ENCODE measurements at regions not wholly inside any gene's neighbourhood (a gene's known extent, or its start where the extent isn't known, plus 50 kb on each side); places are given as distances from the start of the nearest gene placed in this dataset.

DNA sequence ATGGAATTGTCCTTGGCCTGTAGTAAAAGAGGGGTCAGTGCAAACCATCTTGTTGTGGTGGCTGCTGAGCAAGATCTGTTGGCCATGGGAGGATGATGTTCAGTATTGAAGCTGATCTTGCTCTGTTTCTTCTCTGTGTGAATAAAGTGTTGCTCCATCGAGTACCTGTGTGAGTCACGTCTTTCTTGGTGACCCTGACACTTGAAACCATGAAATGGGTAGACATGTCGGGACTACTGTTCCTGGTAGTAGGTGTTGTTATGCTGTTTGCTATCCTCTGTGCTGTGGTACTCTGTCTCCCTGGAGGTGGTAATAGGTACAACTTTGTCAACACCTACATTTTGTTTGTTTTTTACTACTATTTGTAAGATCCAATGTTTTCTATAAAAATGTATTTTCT lies 330.6 kb downstream of the MDFIC start:
- DNase-seq = no peak
- H3K9me3 ChIP-seq (ENCODE audit: control insufficient read depth in 1 of 2, low read length in 2 of 2) = no peaks in the 10 kb centered on the region
- POLR2A ChIA-PET (ENCODE audit: partially characterized antibody) = interaction anchor here (0.5 kb wide), 1 partner anchor 371 kb away, joined by 3 read pairs; no protein-coding TSS in a partner anchor
- peaks cover 0 to 5% (median 0%) of the 10 kb centered on the region in 8 donors for H3K9me3 Mint-ChIP-seq
- intact Hi-C loops (cut with micrococcal nuclease) = no loop called here
- no peak overlapping the region for H3K27ac ChIP-seq (ENCODE audit: low read depth, low read length)
- peaks cover 0 to 7% (median 5%) of the 10 kb centered on the region in 4 donors for H3K4me1 Mint-ChIP-seq
- H3K27ac Mint-ChIP-seq = no peak overlapping the region
- CTCF ChIA-PET (ENCODE audit: partially characterized antibody) = no interaction called here
- no peaks in the 10 kb centered on the region for H3K36me3 ChIP-seq (ENCODE audit: insufficient read depth, low read length)
- no peak overlapping the region for H3K4me3 ChIP-seq (ENCODE audit: low read length in 2 of 2)
- no peaks in the 10 kb centered on the region for H3K4me1 ChIP-seq (ENCODE audit: insufficient read depth, low read length)
- H3K36me3 Mint-ChIP-seq = peaks cover 0 to 2% of the 10 kb centered on the region in 2 donors
- H3K27me3 ChIP-seq (ENCODE audit: insufficient read depth, low read length) = no peaks in the 10 kb centered on the region
- peaks cover 0 to 1% of the 10 kb centered on the region in 2 donors for H3K27me3 Mint-ChIP-seq
- no peak overlapping the region for H3K4me3 Mint-ChIP-seq

DNA sequence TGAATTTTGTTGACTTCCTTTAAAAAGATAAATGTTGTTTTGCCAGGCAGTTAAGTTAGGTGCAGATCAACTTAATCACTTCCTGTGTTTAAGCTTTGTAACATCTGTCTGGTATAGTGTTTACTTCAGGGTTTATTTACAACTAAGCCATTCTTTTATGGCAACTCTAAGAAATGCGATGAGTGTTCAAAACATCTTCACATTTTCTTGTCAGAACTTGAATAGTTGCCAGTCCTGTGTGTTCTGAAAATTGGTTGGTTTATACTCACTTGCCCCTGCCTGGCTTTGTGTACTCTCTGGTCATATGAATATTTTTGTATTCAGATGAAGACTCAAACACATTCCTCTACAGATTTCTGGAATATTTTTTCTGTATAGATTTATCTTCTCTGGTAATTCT lies 327.2 kb downstream of the MDFIC start:
- Mint-ChIP-seq H3K9me3 (peaks cover 0 to 23% (median 15%) of the 10 kb centered on the region in 8 donors), H3K27me3 (peaks cover 1 to 4% of the 10 kb centered on the region in 2 donors), H3K36me3 (peaks cover 0 to 3% of the 10 kb centered on the region in 2 donors), H3K4me1 (peaks cover 0 to 7% (median 5%) of the 10 kb centered on the region in 4 donors), H3K27ac (no peak overlapping the region), H3K4me3 (no peak overlapping the region)
- Histone ChIP-seq H3K4me3 (ENCODE audit: low read length in 2 of 2) (no peak overlapping the region), H3K27ac (ENCODE audit: low read depth, low read length) (no peak overlapping the region), H3K4me1 (ENCODE audit: insufficient read depth, low read length) (no peaks in the 10 kb centered on the region), H3K36me3 (ENCODE audit: insufficient read depth, low read length) (no peaks in the 10 kb centered on the region), H3K27me3 (ENCODE audit: insufficient read depth, low read length) (no peaks in the 10 kb centered on the region), H3K9me3 (ENCODE audit: control insufficient read depth in 1 of 2, low read length in 2 of 2) (no peaks in the 10 kb centered on the region)
- no peak for DNase-seq
- ChIA-PET POLR2A (ENCODE audit: partially characterized antibody) (no interaction called here), CTCF (ENCODE audit: partially characterized antibody) (no interaction called here)
- intact Hi-C loops (cut with micrococcal nuclease) = no loop called here

DNA sequence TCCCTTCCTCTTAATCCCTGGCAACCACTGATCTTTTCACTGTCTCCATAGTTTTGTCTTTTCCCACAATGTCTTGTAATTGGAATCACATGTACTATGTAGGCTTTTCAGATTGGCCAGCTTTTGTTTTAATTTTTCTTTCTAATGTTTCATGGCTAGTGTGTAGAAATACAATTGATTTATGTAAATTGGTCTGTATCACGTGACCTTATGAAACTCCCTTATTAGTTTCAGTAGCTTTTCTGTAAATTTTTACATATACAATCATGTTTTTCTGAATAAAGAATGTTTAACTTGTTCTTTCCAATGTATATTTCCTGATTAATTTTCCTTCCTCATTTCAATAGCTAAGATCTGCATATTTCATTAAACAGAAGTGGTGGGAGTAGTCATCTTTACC lies 319.3 kb downstream of the MDFIC start:
- ChIA-PET CTCF (ENCODE audit: partially characterized antibody) (no interaction called here), POLR2A (ENCODE audit: partially characterized antibody) (no interaction called here)
- no peaks in the 10 kb centered on the region for H3K4me1 Mint-ChIP-seq
- peak overlapping the region in 1 of 7 donors; percentile 17 for H3K27ac Mint-ChIP-seq
- Histone ChIP-seq H3K9me3 (ENCODE audit: control insufficient read depth in 1 of 2, low read length in 2 of 2) (no peaks in the 10 kb centered on the region), H3K27ac (ENCODE audit: low read depth, low read length) (no peak overlapping the region), H3K27me3 (ENCODE audit: insufficient read depth, low read length) (no peaks in the 10 kb centered on the region), H3K36me3 (ENCODE audit: insufficient read depth, low read length) (no peaks in the 10 kb centered on the region), H3K4me1 (ENCODE audit: insufficient read depth, low read length) (no peaks in the 10 kb centered on the region), H3K4me3 (ENCODE audit: low read length in 2 of 2) (no peak overlapping the region)
- peaks cover 0 to 28% (median 16%) of the 10 kb centered on the region in 8 donors for H3K9me3 Mint-ChIP-seq
- no peak for DNase-seq
- no peak overlapping the region for H3K4me3 Mint-ChIP-seq
- intact Hi-C loops (cut with micrococcal nuclease) = no loop called here
- H3K27me3 Mint-ChIP-seq = peaks cover 0 to 4% of the 10 kb centered on the region in 2 donors
- peaks cover 3% of the 10 kb centered on the region in 2 donors for H3K36me3 Mint-ChIP-seq

DNA sequence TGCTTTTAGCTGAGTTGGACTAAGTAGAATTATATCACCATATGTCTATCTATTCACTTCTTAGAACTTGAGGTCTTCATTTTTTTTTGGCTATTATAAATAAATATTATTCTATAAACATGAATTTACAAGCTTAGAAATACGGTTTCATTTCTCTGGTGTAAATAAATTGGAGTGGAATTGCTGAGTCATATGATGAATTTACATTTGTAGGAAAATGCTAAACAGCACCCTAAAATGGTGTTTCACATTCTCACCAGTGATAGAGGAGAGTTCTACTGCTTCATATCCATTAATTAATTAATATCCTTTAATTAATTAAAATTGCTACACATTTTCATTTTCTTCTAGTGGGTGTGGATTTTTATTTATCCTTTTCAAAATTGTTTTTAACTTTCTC lies 318.3 kb downstream of the MDFIC start:
- Mint-ChIP-seq H3K36me3 (peaks cover 1 to 7% of the 10 kb centered on the region in 2 donors), H3K4me1 (no peaks in the 10 kb centered on the region), H3K27me3 (no peaks in the 10 kb centered on the region), H3K27ac (no peak overlapping the region), H3K9me3 (peaks cover 0 to 24% (median 16%) of the 10 kb centered on the region in 8 donors), H3K4me3 (no peak overlapping the region)
- no peak overlapping the region for H3K27ac ChIP-seq (ENCODE audit: low read depth, low read length)
- H3K4me1 ChIP-seq (ENCODE audit: insufficient read depth, low read length) = no peaks in the 10 kb centered on the region
- no peaks in the 10 kb centered on the region for H3K36me3 ChIP-seq (ENCODE audit: insufficient read depth, low read length)
- CTCF ChIA-PET (ENCODE audit: partially characterized antibody) = no interaction called here
- DNase-seq = no peak
- no peaks in the 10 kb centered on the region for H3K9me3 ChIP-seq (ENCODE audit: control insufficient read depth in 1 of 2, low read length in 2 of 2)
- no peaks in the 10 kb centered on the region for H3K27me3 ChIP-seq (ENCODE audit: insufficient read depth, low read length)
- intact Hi-C loops (cut with micrococcal nuclease) = no loop called here
- no peak overlapping the region for H3K4me3 ChIP-seq (ENCODE audit: low read length in 2 of 2)
- POLR2A ChIA-PET (ENCODE audit: partially characterized antibody) = interaction anchor here (1.1 to 1.6 kb wide), 2 partner anchors 10 to 19 kb away, joined by 3 to 5 read pairs; no protein-coding TSS in a partner anchor

- Mint-ChIP-seq H3K27ac (no peak overlapping the region), H3K4me3 (no peak overlapping the region), H3K9me3 (peaks cover 0 to 10% (median 5%) of the 10 kb centered on the region in 8 donors), H3K27me3 (no peaks in the 10 kb centered on the region), H3K4me1 (peaks cover 10 to 24% (median 13%) of the 10 kb centered on the region in 4 donors), H3K36me3 (peaks cover 0 to 5% of the 10 kb centered on the region in 2 donors)
- Histone ChIP-seq H3K4me3 (ENCODE audit: low read length in 2 of 2) (no peak overlapping the region), H3K27me3 (ENCODE audit: insufficient read depth, low read length) (no peaks in the 10 kb centered on the region), H3K36me3 (ENCODE audit: insufficient read depth, low read length) (no peaks in the 10 kb centered on the region), H3K27ac (ENCODE audit: low read depth, low read length) (no peak overlapping the region), H3K4me1 (ENCODE audit: insufficient read depth, low read length) (peaks cover 20% of the 10 kb centered on the region), H3K9me3 (ENCODE audit: control insufficient read depth in 1 of 2, low read length in 2 of 2) (no peaks in the 10 kb centered on the region)
- intact Hi-C loops (cut with micrococcal nuclease) = no loop called here
- ChIA-PET CTCF (ENCODE audit: partially characterized antibody) (no interaction called here), POLR2A (ENCODE audit: partially characterized antibody) (no interaction called here)
- DNase-seq = no peak
These were observed 313.2 kb downstream of the MDFIC start for GRCh38 chr7:115235075-115235474.

DNA sequence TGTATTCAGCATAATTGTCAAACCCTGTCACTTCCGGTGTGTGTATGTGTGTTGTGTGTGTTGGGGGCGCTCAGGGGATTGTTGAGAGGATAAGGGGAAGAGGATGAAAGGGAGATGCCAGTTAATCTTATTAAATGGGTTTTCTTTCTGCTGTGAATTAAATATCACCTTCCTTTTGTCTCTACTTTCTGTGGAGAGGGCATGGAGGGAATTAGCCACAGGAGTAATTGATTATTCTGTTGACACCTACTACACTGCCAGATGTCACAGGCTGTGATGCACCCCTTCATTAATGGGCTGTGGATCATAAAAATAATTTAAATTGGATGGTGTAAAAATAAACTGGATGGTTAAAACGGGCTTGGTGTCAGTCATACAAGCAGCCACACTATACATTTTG lies 311.9 kb downstream of the MDFIC start:
- CTCF ChIA-PET (ENCODE audit: partially characterized antibody) = no interaction called here
- Histone ChIP-seq H3K4me1 (ENCODE audit: insufficient read depth, low read length) (peaks cover 33% of the 10 kb centered on the region), H3K36me3 (ENCODE audit: insufficient read depth, low read length) (no peaks in the 10 kb centered on the region), H3K9me3 (ENCODE audit: control insufficient read depth in 1 of 2, low read length in 2 of 2) (no peaks in the 10 kb centered on the region), H3K27me3 (ENCODE audit: insufficient read depth, low read length) (no peaks in the 10 kb centered on the region), H3K4me3 (ENCODE audit: low read length in 2 of 2) (no peak overlapping the region), H3K27ac (ENCODE audit: low read depth, low read length) (no peak overlapping the region)
- intact Hi-C loops (cut with micrococcal nuclease) = no loop called here
- H3K27me3 Mint-ChIP-seq = no peaks in the 10 kb centered on the region
- POLR2A ChIA-PET (ENCODE audit: partially characterized antibody) = no interaction called here
- peaks cover 0 to 5% of the 10 kb centered on the region in 2 donors for H3K36me3 Mint-ChIP-seq
- peaks cover 18 to 37% (median 25%) of the 10 kb centered on the region in 4 donors for H3K4me1 Mint-ChIP-seq
- peak overlapping the region in 2 of 7 donors; percentile 33 to 61 for H3K27ac Mint-ChIP-seq
- peaks cover 0 to 10% (median 5%) of the 10 kb centered on the region in 8 donors for H3K9me3 Mint-ChIP-seq
- H3K4me3 Mint-ChIP-seq = no peak overlapping the region
- no peak for DNase-seq

GRCh38 chr7:115232041-115232440 lies 310.1 kb downstream of the MDFIC start:
- no peak overlapping the region for H3K4me3 ChIP-seq (ENCODE audit: low read length in 2 of 2)
- H3K27me3 ChIP-seq (ENCODE audit: insufficient read depth, low read length) = no peaks in the 10 kb centered on the region
- Mint-ChIP-seq H3K4me3 (no peak overlapping the region), H3K27ac (peak overlapping the region in 5 of 7 donors; percentile 23 to 96 (median 77)), H3K4me1 (peaks cover 24 to 43% (median 33%) of the 10 kb centered on the region in 4 donors), H3K36me3 (peaks cover 0 to 5% of the 10 kb centered on the region in 2 donors), H3K27me3 (no peaks in the 10 kb centered on the region), H3K9me3 (peaks cover 0 to 10% (median 5%) of the 10 kb centered on the region in 8 donors)
- peaks cover 43% of the 10 kb centered on the region for H3K4me1 ChIP-seq (ENCODE audit: insufficient read depth, low read length)
- CTCF ChIA-PET (ENCODE audit: partially characterized antibody) = interaction anchor here (0.9 to 1.3 kb wide), 3 partner anchors 12 to 367 kb away, joined by 3 to 5 read pairs (median 4); no protein-coding TSS in a partner anchor
- intact Hi-C loops (cut with micrococcal nuclease) = no loop called here
- no peak overlapping the region for H3K27ac ChIP-seq (ENCODE audit: low read depth, low read length)
- POLR2A ChIA-PET (ENCODE audit: partially characterized antibody) = interaction anchor here (1.0 kb wide), 1 partner anchor 309 kb away, joined by 5 read pairs; no protein-coding TSS in a partner anchor
- H3K36me3 ChIP-seq (ENCODE audit: insufficient read depth, low read length) = no peaks in the 10 kb centered on the region
- no peak for DNase-seq
- H3K9me3 ChIP-seq (ENCODE audit: control insufficient read depth in 1 of 2, low read length in 2 of 2) = no peaks in the 10 kb centered on the region

Data from CD4-positive, alpha-beta memory T cell (primary cell).